Liver (tissue), 8 donors: ENCODE measurements at regions not wholly inside any gene's neighbourhood (a gene's known extent, or its start where the extent isn't known, plus 50 kb on each side); places are given as distances from the start of the nearest gene placed in this dataset.

Experiments
- DNase-seq: peaks from one replicate; pipeline ENCODE4 v3.0.0-alpha.2; 2017; ENCODE audit warnings: low spot score
- H3K27ac ChIP-seq, 2 donors: one replicate each; pipeline ENCODE4 v1.7.0; 2013; ENCODE audit warnings: inconsistent platforms in 2 of 2, low read length in 2 of 2, control low read depth in 1 of 2, low read depth in 1 of 2, mild to moderate bottlenecking in 1 of 2
- H3K27me3 ChIP-seq, 4 donors: one replicate each; pipeline versions ENCODE4 v1.6.1 to v1.7.0; 2013; ENCODE audit warnings: low read length in 3 of 4, inconsistent platforms in 1 of 4, mild to moderate bottlenecking in 1 of 4, moderate library complexity in 1 of 4; ENCODE audit not compliant: control insufficient read depth in 4 of 4, insufficient read depth in 4 of 4
- H3K36me3 ChIP-seq, 4 donors: one replicate each; pipeline versions ENCODE4 v1.6.1 to v1.7.0; 2013; ENCODE audit warnings: low read length in 3 of 4, mild to moderate bottlenecking in 3 of 4, low read depth in 1 of 4, moderate library complexity in 1 of 4; ENCODE audit not compliant: control insufficient read depth in 4 of 4, insufficient read depth in 3 of 4
- H3K4me1 ChIP-seq, 4 donors: one replicate each; pipeline versions ENCODE4 v1.6.1 to v1.7.0; 2013; ENCODE audit warnings: low read length in 3 of 4, mild to moderate bottlenecking in 3 of 4, moderate library complexity in 1 of 4; ENCODE audit not compliant: control insufficient read depth in 4 of 4, insufficient read depth in 4 of 4
- H3K4me3 ChIP-seq, 3 donors: one replicate each; pipeline versions ENCODE4 v1.6.1 to v1.7.0; 2013; ENCODE audit warnings: low read length in 3 of 3, control low read depth in 1 of 3, low read depth in 1 of 3, mild to moderate bottlenecking in 1 of 3
- H3K9ac ChIP-seq, 2 donors: one replicate each; pipeline ENCODE4 v1.7.0; 2013; ENCODE audit warnings: low read length in 2 of 2, mild to moderate bottlenecking in 2 of 2, moderate library complexity in 2 of 2, control low read depth in 1 of 2, low read depth in 1 of 2
- H3K9me3 ChIP-seq, 4 donors: one replicate each; pipeline versions ENCODE4 v1.6.1 to v1.7.0; 2013; ENCODE audit warnings: low read length in 3 of 4; ENCODE audit not compliant: control insufficient read depth in 4 of 4
- CTCF ChIP-seq: fragments of 150-350 bp; IDR thresholded peaks from 2 replicates; pipeline ENCODE4 v1.5.1; 2017; ENCODE audit warnings: improper control_type of control experiment, low read depth, low read length; ENCODE audit not compliant: missing input control
- EGR1 ChIP-seq, 2 donors: IDR thresholded peaks; 2 replicates each; pipeline ENCODE4 v1.6.1; 2016 to 2018; ENCODE audit warnings: antibody characterized with exemption in 2 of 2, low read depth in 2 of 2
- FOXA2 ChIP-seq: IDR thresholded peaks from 2 replicates; pipeline ENCODE4 v1.6.1; 2016; ENCODE audit warnings: antibody characterized with exemption
- GABPA ChIP-seq, 2 donors: IDR thresholded peaks in 1 of 2; conservative IDR thresholded peaks in 1 of 2; 2 replicates each; pipeline ENCODE4 v1.6.1; 2016; ENCODE audit warnings: antibody characterized with exemption in 2 of 2, mild to moderate bottlenecking in 1 of 2, moderate library complexity in 1 of 2
- HNF4G ChIP-seq: IDR thresholded peaks from 2 replicates; pipeline ENCODE4 v1.6.1; 2016; ENCODE audit warnings: antibody characterized with exemption
- NR2F2 ChIP-seq: IDR thresholded peaks from 2 replicates; pipeline ENCODE4 v1.6.1; 2016; ENCODE audit warnings: antibody characterized with exemption
- SP1 ChIP-seq: IDR thresholded peaks from 2 replicates; pipeline ENCODE4 v1.6.1; 2018; ENCODE audit warnings: antibody characterized with exemption, mild to moderate bottlenecking
- YY1 ChIP-seq: IDR thresholded peaks from 2 replicates; pipeline ENCODE4 v1.6.1; 2016; ENCODE audit warnings: antibody characterized with exemption, mild to moderate bottlenecking
- ZBTB33 ChIP-seq: IDR thresholded peaks from 2 replicates; pipeline ENCODE4 v1.6.1; 2016; ENCODE audit warnings: antibody characterized with exemption
- WGBS: extraction: QIAGEN DNeasy Blood & Tissue Kit; methylation state at CpG from one replicate; pipeline ENCODE4 v1.1.7; 2013; 5-methylcytosine and 5-hydroxymethylcytosine counted together
- TF ChIP-seq, protein P1 (sequence below): IDR thresholded peaks from 2 replicates; pipeline ENCODE4 v1.6.1; 2016; ENCODE audit warnings: antibody characterized with exemption, mild to moderate bottlenecking
- donor health status: healthy.
- donor health status: healthy.
- donor health status: healthy.
- donor health status: healthy.
- donor health status: healthy.

- Histone ChIP-seq H3K9me3 (no peaks in the 10 kb centered on the region), H3K9ac (no peak overlapping the region), H3K27ac (no peak overlapping the region), H3K4me1 (no peaks in the 10 kb centered on the region), H3K27me3 (no peaks in the 10 kb centered on the region), H3K4me3 (no peak overlapping the region), H3K36me3 (no peaks in the 10 kb centered on the region)
- no peak for TF ChIP-seq FOXA2
- 96% methylated on average over 36 of the region's 36 CpGs for WGBS
- DNase-seq, result no peak
These were observed 195.1 kb upstream of the NR2F2 start for GRCh38 chr15:96135166-96136093.

- no peak overlapping the region for H3K9ac ChIP-seq
- H3K27me3 ChIP-seq, result no peaks in the 10 kb centered on the region
- peaks cover 0 to 2% (median 0%) of the 10 kb centered on the region in 4 donors for H3K9me3 ChIP-seq
- H3K4me3 ChIP-seq, result no peak overlapping the region
- TF ChIP-seq, protein P1, sequence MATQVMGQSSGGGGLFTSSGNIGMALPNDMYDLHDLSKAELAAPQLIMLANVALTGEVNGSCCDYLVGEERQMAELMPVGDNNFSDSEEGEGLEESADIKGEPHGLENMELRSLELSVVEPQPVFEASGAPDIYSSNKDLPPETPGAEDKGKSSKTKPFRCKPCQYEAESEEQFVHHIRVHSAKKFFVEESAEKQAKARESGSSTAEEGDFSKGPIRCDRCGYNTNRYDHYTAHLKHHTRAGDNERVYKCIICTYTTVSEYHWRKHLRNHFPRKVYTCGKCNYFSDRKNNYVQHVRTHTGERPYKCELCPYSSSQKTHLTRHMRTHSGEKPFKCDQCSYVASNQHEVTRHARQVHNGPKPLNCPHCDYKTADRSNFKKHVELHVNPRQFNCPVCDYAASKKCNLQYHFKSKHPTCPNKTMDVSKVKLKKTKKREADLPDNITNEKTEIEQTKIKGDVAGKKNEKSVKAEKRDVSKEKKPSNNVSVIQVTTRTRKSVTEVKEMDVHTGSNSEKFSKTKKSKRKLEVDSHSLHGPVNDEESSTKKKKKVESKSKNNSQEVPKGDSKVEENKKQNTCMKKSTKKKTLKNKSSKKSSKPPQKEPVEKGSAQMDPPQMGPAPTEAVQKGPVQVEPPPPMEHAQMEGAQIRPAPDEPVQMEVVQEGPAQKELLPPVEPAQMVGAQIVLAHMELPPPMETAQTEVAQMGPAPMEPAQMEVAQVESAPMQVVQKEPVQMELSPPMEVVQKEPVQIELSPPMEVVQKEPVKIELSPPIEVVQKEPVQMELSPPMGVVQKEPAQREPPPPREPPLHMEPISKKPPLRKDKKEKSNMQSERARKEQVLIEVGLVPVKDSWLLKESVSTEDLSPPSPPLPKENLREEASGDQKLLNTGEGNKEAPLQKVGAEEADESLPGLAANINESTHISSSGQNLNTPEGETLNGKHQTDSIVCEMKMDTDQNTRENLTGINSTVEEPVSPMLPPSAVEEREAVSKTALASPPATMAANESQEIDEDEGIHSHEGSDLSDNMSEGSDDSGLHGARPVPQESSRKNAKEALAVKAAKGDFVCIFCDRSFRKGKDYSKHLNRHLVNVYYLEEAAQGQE, result no peak
- H3K27ac ChIP-seq, result no peak overlapping the region
- H3K36me3 ChIP-seq, result no peaks in the 10 kb centered on the region
- DNase-seq, result no peak
- no peaks in the 10 kb centered on the region for H3K4me1 ChIP-seq
These were observed 191.5 kb upstream of the NR2F2 start for GRCh38 chr15:96138985-96139384.

DNA sequence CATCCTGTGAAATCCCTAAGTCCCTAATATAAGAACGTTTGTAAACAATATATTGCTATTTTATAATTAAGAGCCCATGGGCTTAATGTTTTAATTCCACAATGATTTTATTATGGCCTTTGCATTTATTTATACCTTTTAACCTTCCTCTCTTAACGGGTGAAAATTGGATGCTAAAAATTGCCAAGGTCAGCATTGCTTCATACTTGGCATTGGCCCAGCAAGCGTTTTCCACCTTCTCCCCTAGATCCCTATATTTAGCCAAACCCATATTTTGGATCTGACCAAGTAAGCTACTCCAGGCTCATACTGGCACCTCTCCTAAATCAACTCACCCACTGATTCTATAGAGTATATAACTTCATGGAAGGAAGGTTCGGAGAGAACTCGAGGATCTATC is 188.0 kb upstream of the NR2F2 start:
- H3K27me3 ChIP-seq, result no peaks in the 10 kb centered on the region
- peaks cover 0 to 2% (median 0%) of the 10 kb centered on the region in 4 donors for H3K9me3 ChIP-seq
- H3K4me1 ChIP-seq, result no peaks in the 10 kb centered on the region
- H3K4me3 ChIP-seq, result no peak overlapping the region
- 62% methylated on average over 5 of the region's 5 CpGs for WGBS
- TF ChIP-seq YY1 (no peak), HNF4G (no peak), CTCF (no peak), ZBTB33 (no peak), GABPA (IDR thresholded peaks at IDR 0.05 in 1 of 2, conservative IDR thresholded peaks at IDR 0.05 in 1 of 2) (no peak), SP1 (no peak), EGR1 (IDR thresholded peaks at IDR 0.05; ENCODE audit: low read depth in 2 of 2) (no peak), NR2F2 (no peak)
- TF ChIP-seq, protein P1, result no peak
- H3K27ac ChIP-seq, result no peak overlapping the region
- no peak for DNase-seq
- H3K9ac ChIP-seq, result no peak overlapping the region
- no peaks in the 10 kb centered on the region for H3K36me3 ChIP-seq
